Activated CD4-positive, alpha-beta T cell treated with anti-CD3 and anti-CD28 coated beads, Interleukin-2, amount 50 U/mL, for 4 hours (primary cell): ENCODE measurements at regions not wholly inside any gene's neighbourhood (a gene's known extent, or its start where the extent isn't known, plus 50 kb on each side); places are given as distances from the start of the nearest gene placed in this dataset.
"Not testable (repeated sequence)": the region's sequence is repeated elsewhere in the genome, so short reads cannot be mapped to it uniquely, and the experiment has no call there.

Experiments
- DNase-seq, 2 experiments: peaks; one replicate each; pipeline ENCODE4 v3.0.0-alpha.2; 2020

DNA sequence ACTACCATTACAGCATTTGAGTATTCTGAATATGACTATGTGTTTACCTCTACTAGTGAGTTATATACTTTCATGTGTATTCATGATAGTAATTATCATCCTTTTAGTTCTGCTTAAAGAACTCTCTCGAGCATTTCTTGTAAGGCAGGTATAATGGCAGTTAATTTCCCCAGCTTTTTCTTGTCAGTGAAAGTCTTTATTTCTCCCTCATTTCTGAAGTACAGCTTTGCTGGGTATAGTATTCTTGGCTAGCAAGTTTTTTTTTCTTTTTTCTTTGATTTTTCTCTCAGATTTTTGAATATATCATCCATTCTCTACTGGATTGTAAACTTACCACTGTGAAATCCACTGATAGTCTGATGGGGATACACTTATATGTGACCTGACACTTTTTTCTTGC, 165.9 kb upstream of the ARHGAP5 start:
- DNase-seq, result no peak

DNA sequence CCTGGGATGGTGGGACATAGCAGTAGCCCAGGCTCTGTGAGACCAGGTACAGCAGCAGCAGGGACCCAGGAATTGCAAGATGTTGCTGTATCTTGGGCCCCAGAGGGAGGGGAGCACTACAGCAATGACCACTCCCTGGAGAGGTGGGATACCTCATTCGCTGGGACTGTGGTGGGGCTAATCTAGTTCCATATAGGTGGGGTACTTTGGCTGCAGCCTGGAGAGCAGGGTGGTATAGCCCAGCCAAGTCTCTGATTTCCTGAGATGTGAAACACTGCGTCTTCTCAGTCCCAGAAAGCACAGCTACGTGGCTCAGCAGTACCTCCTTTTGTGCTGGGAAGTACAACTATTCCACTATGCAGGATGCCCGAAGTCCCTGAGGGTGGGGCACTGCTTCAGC, 163.7 kb upstream of the ARHGAP5 start:
- DNase-seq, result no peak

- DNase-seq, result not testable (repeated sequence)
Observed at GRCh38 chr14:31918289-31918688, 158.8 kb upstream of the ARHGAP5 start.

DNA sequence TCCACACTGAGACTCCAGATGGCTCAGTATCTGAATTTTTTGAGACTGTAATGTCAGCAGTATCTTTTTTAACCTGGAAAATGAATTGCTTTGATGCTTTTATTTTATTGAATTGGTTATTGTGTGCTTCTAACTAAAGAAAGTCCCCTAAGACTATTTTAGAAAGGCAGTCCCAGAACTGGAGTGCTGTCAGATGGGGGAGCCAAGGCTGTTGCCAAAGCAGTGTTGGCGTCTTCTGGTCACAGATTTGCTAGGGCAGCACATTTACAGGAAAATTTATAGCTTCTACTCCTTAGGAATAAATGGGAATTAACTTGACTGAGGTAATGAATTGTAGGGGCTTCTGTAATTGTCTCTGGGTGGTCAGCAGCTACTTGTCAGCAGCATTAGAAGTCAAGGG, 157.1 kb upstream of the ARHGAP5 start:
- no peak for DNase-seq

- DNase-seq, result no peak
Observed at GRCh38 chr14:31920989-31921650, 156.0 kb upstream of the ARHGAP5 start.

DNA sequence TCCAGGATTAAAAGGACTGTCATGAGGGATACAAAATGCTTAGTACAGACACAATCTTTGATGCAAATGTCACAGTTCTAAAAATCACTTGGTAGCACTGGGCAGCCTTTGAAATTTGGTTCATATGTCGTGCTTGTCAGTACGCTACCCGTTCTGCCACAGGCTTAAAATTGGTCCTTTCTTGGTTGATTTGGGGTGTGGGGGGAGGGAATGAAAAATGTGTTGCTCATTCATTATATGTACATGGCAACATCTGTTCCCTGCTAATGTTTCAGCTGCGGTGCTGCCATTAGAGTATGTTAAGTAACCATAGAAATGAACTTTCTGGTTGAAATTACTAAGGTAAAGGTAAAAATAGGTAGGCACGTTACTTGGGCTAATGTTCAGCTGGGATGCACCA, 155.4 kb upstream of the ARHGAP5 start:
- DNase-seq, result no peak

DNA sequence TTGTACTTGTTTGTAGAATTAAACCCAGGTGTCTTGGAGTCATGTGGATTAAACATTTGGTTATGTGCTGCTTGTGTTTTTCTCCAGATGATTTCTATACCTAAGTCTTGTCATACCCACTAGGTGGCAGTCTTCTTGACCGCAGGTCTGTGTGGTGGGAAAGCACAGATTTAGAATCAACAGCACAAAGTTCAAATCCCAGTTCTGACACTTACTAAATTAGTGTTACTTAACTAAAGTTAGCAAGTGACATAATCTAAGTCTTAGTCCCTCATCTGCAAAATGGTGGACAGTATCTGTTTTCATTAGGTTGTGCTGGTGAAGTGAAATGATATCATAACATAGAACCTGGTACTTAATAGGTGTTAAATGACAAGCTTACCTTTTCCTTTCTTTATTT, 151.0 kb upstream of the ARHGAP5 start:
- DNase-seq, result no peak

DNA sequence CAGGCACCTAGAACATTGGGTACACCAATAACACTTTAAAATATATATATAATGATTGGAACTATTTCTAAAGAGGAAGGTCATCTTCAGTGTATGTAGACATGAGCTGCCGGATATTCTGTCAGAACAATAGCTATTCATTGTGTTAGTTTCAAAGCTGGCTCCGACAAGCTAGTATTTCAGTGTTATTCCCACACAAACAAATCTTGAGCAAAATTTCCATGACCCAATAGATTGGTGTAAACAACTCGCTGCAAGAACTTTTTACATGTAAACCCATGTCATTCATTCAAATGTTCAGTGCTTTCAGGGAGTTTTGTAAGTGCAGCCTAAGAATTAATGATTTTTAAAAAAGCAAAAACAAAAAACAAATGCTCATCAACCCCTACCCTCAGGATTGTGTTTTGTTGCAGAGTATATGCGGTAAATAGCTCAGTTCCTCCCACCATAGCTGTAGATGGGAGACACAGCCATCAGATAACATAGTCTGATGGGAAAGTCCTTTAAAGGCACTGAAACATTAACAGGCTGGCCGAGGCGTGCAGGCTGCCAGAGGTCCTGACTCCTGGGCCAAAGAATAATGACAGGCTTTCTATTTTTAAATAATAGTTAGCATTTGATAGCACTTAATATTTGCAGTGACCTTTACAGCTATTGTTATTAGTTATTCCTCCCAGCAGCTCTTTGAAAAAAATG, 150.3 kb upstream of the ARHGAP5 start:
- no peak for DNase-seq

DNA sequence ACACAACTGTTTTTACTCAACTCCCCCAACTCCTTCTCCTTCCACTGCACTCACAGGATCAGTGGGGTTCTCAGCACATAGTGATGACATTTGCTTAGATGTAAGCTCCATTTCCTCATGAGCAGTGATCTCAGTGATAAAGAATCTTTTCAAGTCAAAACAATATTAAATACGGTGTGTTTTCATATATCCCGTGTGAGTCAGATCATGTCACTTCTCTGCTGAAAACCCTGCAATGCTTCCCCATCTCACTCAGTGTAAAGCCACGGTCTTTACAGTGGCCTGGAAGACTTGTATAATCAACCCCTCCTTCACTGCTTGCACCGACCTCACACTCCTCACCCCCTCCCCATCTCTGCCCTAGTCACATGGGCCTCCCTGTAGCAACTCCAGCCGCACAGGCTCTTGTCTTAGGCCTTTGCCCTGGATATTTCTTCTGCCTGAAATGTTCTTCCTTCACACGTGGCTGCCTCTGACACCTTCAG, 149.7 kb upstream of the ARHGAP5 start:
- DNase-seq, result no peak

- no peak for DNase-seq
Observed at GRCh38 chr14:31930070-31930469, 147.0 kb upstream of the ARHGAP5 start.

GRCh38 chr14:31930493-31931240, 146.4 kb upstream of the ARHGAP5 start:
- DNase-seq, result no peak

- DNase-seq, result no peak
Observed at GRCh38 chr14:31932675-31933074, 144.4 kb upstream of the ARHGAP5 start.

DNA sequence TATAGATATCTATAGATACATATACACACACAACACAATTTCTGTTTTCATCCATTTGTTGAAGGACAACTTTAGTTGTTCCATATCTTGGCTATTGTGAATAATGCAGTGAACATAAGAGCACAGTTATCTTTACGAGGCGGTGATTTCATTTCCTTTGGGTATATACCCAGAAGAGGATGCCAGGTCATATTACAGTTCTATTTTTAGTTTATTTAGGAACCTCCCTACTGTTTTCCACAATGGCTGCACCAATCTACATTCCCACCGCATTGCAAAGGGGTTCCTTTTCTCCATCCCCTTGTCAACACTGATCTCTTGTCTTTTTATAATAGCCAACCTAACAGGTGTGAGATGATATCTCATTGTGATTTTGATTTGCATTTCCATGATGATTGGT, 143.4 kb upstream of the ARHGAP5 start:
- DNase-seq, result no peak

DNA sequence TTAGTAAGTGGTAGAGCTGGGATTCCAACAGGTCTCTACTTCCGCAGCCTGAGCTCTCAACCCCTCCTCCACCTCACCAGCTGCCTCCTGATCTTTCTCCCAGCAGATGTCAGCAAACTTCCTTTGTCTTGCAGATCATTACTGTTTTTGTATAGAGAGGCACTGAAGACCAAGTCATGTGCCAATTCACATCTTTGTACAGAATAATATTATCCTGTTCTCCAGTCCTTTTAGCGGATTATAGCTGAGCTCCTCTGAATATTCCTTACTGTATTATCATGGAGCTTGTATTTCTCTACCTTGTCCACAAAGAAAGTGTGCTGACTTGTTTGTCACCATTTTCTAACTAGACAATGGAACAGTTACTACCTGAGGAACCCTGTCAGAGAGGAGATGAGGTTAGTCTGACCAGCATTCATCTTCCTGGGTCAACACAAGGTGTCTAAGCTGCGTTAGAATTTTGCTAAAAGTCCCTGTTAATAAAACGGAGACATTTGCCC, 142.3 kb upstream of the ARHGAP5 start:
- no peak for DNase-seq

DNA sequence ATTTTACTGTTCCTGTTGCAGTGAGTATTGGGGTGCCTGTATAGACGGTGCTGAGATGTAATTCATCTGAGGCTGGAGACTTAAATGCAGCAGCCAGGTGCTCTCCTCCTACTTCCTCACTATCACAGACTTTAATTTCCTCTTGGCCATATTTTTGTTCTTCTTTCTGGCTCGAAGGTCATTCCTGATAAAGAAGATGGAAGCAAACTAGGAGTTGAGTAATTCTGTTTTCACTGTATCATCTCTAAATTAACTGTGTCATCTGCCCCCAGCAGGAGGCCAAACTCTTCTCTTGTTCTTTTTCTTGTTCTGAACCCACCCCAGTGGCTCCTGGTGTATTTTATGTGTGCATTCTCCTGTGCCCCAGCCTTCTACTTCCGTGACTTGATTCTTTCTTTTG, 141.7 kb upstream of the ARHGAP5 start:
- DNase-seq, result no peak

DNA sequence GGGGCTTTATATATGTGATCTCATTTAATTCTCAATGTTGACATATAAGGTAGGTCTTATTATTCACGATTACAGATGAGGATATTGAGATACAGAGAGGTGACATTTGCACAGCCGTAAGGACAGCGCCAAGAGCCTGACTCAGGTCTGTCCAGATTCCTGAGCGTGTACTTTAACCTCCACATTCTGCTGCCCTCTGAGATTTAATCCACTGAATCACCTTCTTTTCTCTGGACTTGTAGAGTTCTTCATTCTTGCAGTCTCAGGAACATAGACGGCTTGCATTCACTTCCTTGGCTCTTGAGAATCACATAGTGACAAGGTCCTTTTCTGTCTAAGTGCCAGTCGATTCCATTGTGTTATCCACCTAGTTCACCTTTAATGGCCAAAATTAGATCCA, 141.0 kb upstream of the ARHGAP5 start:
- no peak for DNase-seq

- DNase-seq, result peak; percentile 51 to 61
Observed at GRCh38 chr14:31937730-31938346, 139.3 kb upstream of the ARHGAP5 start.

GRCh38 chr14:31939934-31940333, 137.2 kb upstream of the ARHGAP5 start:
- DNase-seq, result no peak

- DNase-seq, result no peak
Observed at GRCh38 chr14:31941487-31941886, 135.6 kb upstream of the ARHGAP5 start.

GRCh38 chr14:31942166-31942841, 134.8 kb upstream of the ARHGAP5 start:
- no peak for DNase-seq

- no peak for DNase-seq
Observed at GRCh38 chr14:31943217-31943799, 133.8 kb upstream of the ARHGAP5 start.

GRCh38 chr14:31943861-31944255, 133.2 kb upstream of the ARHGAP5 start:
- no peak for DNase-seq
